ENCODE measurements at regions not wholly inside any gene's neighbourhood (a gene's known extent, or its start where the extent isn't known, plus 50 kb on each side); places are given as distances from the start of the nearest gene placed in this dataset.

DNA sequence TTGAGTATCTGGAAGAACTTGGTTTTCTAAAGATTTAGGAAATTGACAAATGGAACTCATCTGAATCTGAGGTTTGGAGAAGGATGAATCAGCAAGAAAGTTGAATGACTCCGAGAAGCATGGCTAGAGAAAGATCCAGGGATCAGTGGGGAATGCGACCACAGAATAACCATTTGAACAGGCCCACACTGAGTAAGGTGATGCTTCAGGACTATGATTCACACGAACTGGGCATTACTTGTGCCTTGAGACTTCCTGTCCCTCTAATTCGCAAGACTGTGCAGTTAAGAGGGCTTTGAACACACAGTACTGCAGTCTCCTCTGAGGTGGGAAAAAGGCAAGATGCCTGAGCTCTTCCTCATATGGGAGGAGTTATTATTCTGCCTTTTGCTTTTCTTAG, 395.5 kb upstream of the POM121L12 start:
- Histone ChIP-seq H3K27ac (ENCODE audit: low read depth, low read length) (no peak overlapping the region), H3K9me3 (ENCODE audit: low read length) (no peaks in the 10 kb centered on the region), H3K27me3 (ENCODE audit: insufficient read depth, low read length, poor library complexity, severe bottlenecking) (no peaks in the 10 kb centered on the region), H3K4me3 (ENCODE audit: low read length) (no peak overlapping the region), H3K4me1 (ENCODE audit: insufficient read depth, low read length) (no peaks in the 10 kb centered on the region), H3K36me3 (ENCODE audit: insufficient read depth, low read length) (no peaks in the 10 kb centered on the region)
- Mint-ChIP-seq H3K27ac (no peak overlapping the region), H3K27me3 (no peaks in the 10 kb centered on the region), H3K36me3 (no peaks in the 10 kb centered on the region), H3K4me1 (no peaks in the 10 kb centered on the region), H3K4me3 (no peak overlapping the region), H3K9me3 (peaks cover 5 to 28% (median 20%) of the 10 kb centered on the region in 5 donors)
- no peak for DNase-seq
- ChIA-PET CTCF (no interaction called here), POLR2A (no interaction called here)

DNA sequence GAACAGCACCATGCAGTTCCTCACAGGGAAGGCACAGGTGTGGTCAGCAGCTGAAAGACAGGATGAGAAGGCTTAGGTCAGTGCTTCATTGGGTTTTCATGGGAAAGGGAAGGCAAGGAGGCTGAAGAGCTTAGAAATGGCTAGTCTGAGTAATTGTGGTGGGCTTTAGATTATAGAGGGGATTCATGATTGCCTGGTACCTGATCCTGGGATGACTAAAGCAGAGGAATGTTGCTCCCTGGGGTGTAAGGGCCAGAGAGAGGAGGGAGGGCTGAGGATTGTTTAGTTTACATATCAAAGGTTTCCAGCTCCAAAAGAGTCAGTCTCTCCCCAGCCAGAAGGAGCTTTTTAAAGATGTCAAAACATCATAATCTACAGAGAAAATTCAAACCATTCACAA, 396.3 kb upstream of the POM121L12 start:
- H3K27me3 ChIP-seq (ENCODE audit: insufficient read depth, low read length, poor library complexity, severe bottlenecking), result no peaks in the 10 kb centered on the region
- CTCF ChIA-PET, result no interaction called here
- no peaks in the 10 kb centered on the region for H3K36me3 ChIP-seq (ENCODE audit: insufficient read depth, low read length)
- no peak for DNase-seq
- Mint-ChIP-seq H3K27ac (no peak overlapping the region), H3K4me1 (no peaks in the 10 kb centered on the region), H3K27me3 (no peaks in the 10 kb centered on the region), H3K36me3 (no peaks in the 10 kb centered on the region), H3K9me3 (peaks cover 4 to 33% (median 20%) of the 10 kb centered on the region in 5 donors), H3K4me3 (no peak overlapping the region)
- H3K27ac ChIP-seq (ENCODE audit: low read depth, low read length), result no peak overlapping the region
- POLR2A ChIA-PET, result no interaction called here
- H3K9me3 ChIP-seq (ENCODE audit: low read length), result no peaks in the 10 kb centered on the region
- no peaks in the 10 kb centered on the region for H3K4me1 ChIP-seq (ENCODE audit: insufficient read depth, low read length)
- no peak overlapping the region for H3K4me3 ChIP-seq (ENCODE audit: low read length)

DNA sequence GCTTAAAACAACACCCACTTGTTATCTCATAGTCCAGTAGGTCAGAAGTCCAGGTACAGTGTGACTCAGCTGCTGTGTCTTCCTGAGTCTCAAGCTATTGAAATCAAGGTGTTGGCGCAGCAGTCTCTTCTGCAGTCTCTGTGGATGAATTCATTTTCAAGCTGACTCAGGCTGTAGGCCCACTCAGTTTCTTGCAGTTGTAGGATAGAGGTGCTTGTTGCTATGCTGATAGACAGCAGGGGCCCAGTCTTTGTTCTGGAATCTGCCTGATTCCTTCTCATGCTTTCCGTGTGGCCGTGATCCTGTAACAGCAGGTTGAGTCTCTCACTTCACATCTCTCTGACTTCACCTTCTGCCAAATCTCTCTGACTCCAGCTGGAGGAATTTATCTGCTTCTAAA, 400.4 kb upstream of the POM121L12 start:
- CTCF ChIA-PET, result no interaction called here
- H3K4me3 Mint-ChIP-seq, result no peak overlapping the region

DNA sequence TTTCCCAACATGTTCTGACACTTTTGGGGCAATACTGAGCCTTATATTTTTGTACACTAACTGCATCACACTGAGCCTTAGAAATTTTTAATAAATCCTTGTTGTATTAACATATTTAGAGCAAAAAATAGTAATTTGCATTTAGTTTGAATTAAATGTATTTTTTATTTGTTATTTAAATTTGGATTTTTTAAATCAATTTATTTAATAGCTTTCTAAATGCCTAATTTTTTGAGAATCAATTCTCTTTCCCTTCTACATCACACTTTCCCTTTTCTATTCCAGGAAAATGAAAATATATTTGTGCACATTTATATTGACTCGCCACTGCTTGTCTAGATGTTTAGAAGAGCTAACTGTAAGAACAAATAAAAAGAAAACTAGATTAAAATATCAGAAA, 414.6 kb upstream of the POM121L12 start:
- no peaks in the 10 kb centered on the region for H3K4me1 ChIP-seq (ENCODE audit: insufficient read depth, low read length)
- H3K4me3 Mint-ChIP-seq, result no peak overlapping the region
- no peaks in the 10 kb centered on the region for H3K4me1 Mint-ChIP-seq
- no peak overlapping the region for H3K27ac ChIP-seq (ENCODE audit: low read depth, low read length)
- no peaks in the 10 kb centered on the region for H3K9me3 ChIP-seq (ENCODE audit: low read length)
- POLR2A ChIA-PET, result no interaction called here
- CTCF ChIA-PET, result no interaction called here
- H3K27me3 Mint-ChIP-seq, result no peaks in the 10 kb centered on the region
- no peaks in the 10 kb centered on the region for H3K36me3 Mint-ChIP-seq
- H3K4me3 ChIP-seq (ENCODE audit: low read length), result no peak overlapping the region
- H3K27me3 ChIP-seq (ENCODE audit: insufficient read depth, low read length, poor library complexity, severe bottlenecking), result no peaks in the 10 kb centered on the region
- H3K27ac Mint-ChIP-seq, result no peak overlapping the region
- H3K9me3 Mint-ChIP-seq, result peaks cover 3 to 32% (median 12%) of the 10 kb centered on the region in 5 donors
- no peaks in the 10 kb centered on the region for H3K36me3 ChIP-seq (ENCODE audit: insufficient read depth, low read length)
- DNase-seq, result no peak

More for the DNA sequence above, 400.4 kb upstream of the POM121L12 start:
- Mint-ChIP-seq H3K27me3 (no peaks in the 10 kb centered on the region), H3K27ac (no peak overlapping the region), H3K9me3 (peaks cover 9 to 48% (median 24%) of the 10 kb centered on the region in 5 donors), H3K4me1 (no peaks in the 10 kb centered on the region), H3K36me3 (no peaks in the 10 kb centered on the region)
- Histone ChIP-seq H3K4me3 (ENCODE audit: low read length) (no peak overlapping the region), H3K36me3 (ENCODE audit: insufficient read depth, low read length) (no peaks in the 10 kb centered on the region), H3K27ac (ENCODE audit: low read depth, low read length) (no peak overlapping the region), H3K27me3 (ENCODE audit: insufficient read depth, low read length, poor library complexity, severe bottlenecking) (no peaks in the 10 kb centered on the region), H3K4me1 (ENCODE audit: insufficient read depth, low read length) (no peaks in the 10 kb centered on the region), H3K9me3 (ENCODE audit: low read length) (no peaks in the 10 kb centered on the region)
- POLR2A ChIA-PET, result no interaction called here
- DNase-seq, result no peak

DNA sequence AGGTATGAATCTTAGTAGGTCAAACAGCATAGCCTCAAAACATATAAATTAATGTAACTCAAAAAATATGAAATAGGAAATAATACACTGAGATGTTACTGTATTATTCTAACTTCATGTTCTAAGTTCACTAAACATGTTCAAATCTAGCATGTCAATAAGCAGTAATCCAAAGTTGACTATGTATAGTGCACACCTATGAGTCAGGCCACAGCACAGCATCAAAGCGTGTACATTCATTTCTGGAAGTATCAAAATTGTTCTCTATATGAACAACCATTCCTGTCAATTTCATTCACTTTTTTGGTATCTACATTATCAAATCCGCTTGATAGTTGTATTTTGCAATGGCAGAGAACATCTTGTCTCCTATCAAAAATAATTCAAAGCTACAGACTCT, 418.9 kb upstream of the POM121L12 start:
- Mint-ChIP-seq H3K27me3 (peaks cover 0 to 2% of the 10 kb centered on the region in 2 donors), H3K36me3 (no peaks in the 10 kb centered on the region), H3K27ac (no peak overlapping the region)

DNA sequence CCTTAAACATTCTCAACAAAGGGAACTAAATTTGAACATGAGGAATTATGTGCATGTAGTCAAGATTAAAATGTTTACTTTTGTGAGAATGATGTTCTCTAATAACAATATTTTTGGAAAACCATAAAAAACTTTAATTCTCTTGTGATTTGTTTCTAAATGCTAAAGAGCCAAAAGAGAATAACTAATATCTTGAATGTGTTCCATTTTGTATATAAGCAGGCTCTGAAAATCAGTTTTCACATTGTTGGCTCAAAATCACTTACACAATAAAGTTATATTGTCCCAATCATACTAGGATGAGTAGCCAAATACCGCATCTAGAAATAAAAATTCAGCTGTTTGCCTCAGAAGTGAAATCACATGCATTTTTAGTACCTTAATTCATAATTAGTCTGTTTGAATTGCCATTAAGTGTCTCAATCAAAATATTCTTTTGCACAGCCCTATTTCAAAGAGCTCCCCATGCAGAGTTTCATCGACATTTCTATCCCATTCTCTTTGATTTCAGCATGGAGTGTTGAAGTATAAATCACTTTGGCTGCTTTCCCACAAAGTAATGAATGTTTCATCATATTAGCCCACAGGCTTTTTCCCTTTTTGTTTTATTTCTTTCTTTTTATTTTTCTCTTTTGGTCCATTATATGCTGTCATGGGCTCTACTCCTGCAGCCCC, 420.3 kb upstream of the POM121L12 start:
- DNase-seq, result no peak
- H3K27me3 Mint-ChIP-seq, result peaks cover 0 to 2% of the 10 kb centered on the region in 2 donors
- Histone ChIP-seq H3K36me3 (ENCODE audit: insufficient read depth, low read length) (no peaks in the 10 kb centered on the region), H3K27me3 (ENCODE audit: insufficient read depth, low read length, poor library complexity, severe bottlenecking) (no peaks in the 10 kb centered on the region), H3K4me1 (ENCODE audit: insufficient read depth, low read length) (no peaks in the 10 kb centered on the region), H3K27ac (ENCODE audit: low read depth, low read length) (no peak overlapping the region), H3K9me3 (ENCODE audit: low read length) (no peaks in the 10 kb centered on the region), H3K4me3 (ENCODE audit: low read length) (no peak overlapping the region)
- peaks cover 10 to 52% (median 22%) of the 10 kb centered on the region in 5 donors for H3K9me3 Mint-ChIP-seq
- no peaks in the 10 kb centered on the region for H3K36me3 Mint-ChIP-seq
- no peak overlapping the region for H3K27ac Mint-ChIP-seq
- no peak overlapping the region for H3K4me3 Mint-ChIP-seq
- no peaks in the 10 kb centered on the region for H3K4me1 Mint-ChIP-seq
- POLR2A ChIA-PET, result no interaction called here
- CTCF ChIA-PET, result no interaction called here

More for the DNA sequence above, 418.9 kb upstream of the POM121L12 start:
- CTCF ChIA-PET, result no interaction called here
- Histone ChIP-seq H3K27me3 (ENCODE audit: insufficient read depth, low read length, poor library complexity, severe bottlenecking) (no peaks in the 10 kb centered on the region), H3K4me3 (ENCODE audit: low read length) (no peak overlapping the region), H3K4me1 (ENCODE audit: insufficient read depth, low read length) (no peaks in the 10 kb centered on the region), H3K9me3 (ENCODE audit: low read length) (no peaks in the 10 kb centered on the region), H3K27ac (ENCODE audit: low read depth, low read length) (no peak overlapping the region), H3K36me3 (ENCODE audit: insufficient read depth, low read length) (no peaks in the 10 kb centered on the region)
- POLR2A ChIA-PET, result no interaction called here
- no peaks in the 10 kb centered on the region for H3K4me1 Mint-ChIP-seq
- H3K9me3 Mint-ChIP-seq, result peaks cover 5 to 38% (median 10%) of the 10 kb centered on the region in 5 donors
- no peak overlapping the region for H3K4me3 Mint-ChIP-seq
- no peak for DNase-seq

DNA sequence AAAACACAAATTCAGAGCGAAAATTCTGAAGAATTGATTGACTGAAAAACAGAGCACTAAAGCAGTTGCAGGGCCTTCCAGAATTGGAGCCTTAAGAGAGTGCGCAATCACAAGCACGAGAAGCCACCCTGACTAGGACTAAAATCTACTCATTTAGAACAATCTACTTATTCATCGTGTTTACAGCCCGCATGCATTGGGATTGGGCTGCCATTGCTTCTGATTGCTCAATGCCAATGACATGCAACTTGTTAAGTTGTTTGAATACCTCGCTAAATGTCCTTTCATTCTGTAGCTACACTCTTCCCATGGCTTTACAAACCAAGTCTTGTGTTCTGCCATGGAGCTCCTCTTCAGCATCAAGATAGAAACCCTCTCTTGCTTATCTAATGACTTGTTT, 425.9 kb upstream of the POM121L12 start:
- ChIA-PET CTCF (no interaction called here), POLR2A (no interaction called here)
- no peak overlapping the region for H3K27ac ChIP-seq (ENCODE audit: low read depth, low read length)
- H3K36me3 ChIP-seq (ENCODE audit: insufficient read depth, low read length), result no peaks in the 10 kb centered on the region
- Mint-ChIP-seq H3K9me3 (peaks cover 10 to 50% (median 20%) of the 10 kb centered on the region in 5 donors), H3K4me3 (no peak overlapping the region), H3K27me3 (peaks cover 0 to 2% of the 10 kb centered on the region in 2 donors), H3K36me3 (no peaks in the 10 kb centered on the region), H3K4me1 (no peaks in the 10 kb centered on the region), H3K27ac (no peak overlapping the region)
- no peak overlapping the region for H3K4me3 ChIP-seq (ENCODE audit: low read length)
- no peaks in the 10 kb centered on the region for H3K27me3 ChIP-seq (ENCODE audit: insufficient read depth, low read length, poor library complexity, severe bottlenecking)
- no peaks in the 10 kb centered on the region for H3K9me3 ChIP-seq (ENCODE audit: low read length)
- no peak for DNase-seq
- no peaks in the 10 kb centered on the region for H3K4me1 ChIP-seq (ENCODE audit: insufficient read depth, low read length)

GRCh38 chr7:52592698-52593097, 442.7 kb upstream of the POM121L12 start:
- ChIA-PET POLR2A (no interaction called here), CTCF (no interaction called here)
- Histone ChIP-seq H3K9me3 (ENCODE audit: low read length) (no peaks in the 10 kb centered on the region), H3K4me1 (ENCODE audit: insufficient read depth, low read length) (no peaks in the 10 kb centered on the region), H3K4me3 (ENCODE audit: low read length) (no peak overlapping the region), H3K27ac (ENCODE audit: low read depth, low read length) (no peak overlapping the region), H3K27me3 (ENCODE audit: insufficient read depth, low read length, poor library complexity, severe bottlenecking) (no peaks in the 10 kb centered on the region), H3K36me3 (ENCODE audit: insufficient read depth, low read length) (no peaks in the 10 kb centered on the region)
- Mint-ChIP-seq H3K27me3 (no peaks in the 10 kb centered on the region), H3K9me3 (peaks cover 6 to 47% (median 16%) of the 10 kb centered on the region in 5 donors), H3K27ac (no peak overlapping the region), H3K4me1 (no peaks in the 10 kb centered on the region), H3K4me3 (no peak overlapping the region), H3K36me3 (no peaks in the 10 kb centered on the region)
- no peak for DNase-seq

DNA sequence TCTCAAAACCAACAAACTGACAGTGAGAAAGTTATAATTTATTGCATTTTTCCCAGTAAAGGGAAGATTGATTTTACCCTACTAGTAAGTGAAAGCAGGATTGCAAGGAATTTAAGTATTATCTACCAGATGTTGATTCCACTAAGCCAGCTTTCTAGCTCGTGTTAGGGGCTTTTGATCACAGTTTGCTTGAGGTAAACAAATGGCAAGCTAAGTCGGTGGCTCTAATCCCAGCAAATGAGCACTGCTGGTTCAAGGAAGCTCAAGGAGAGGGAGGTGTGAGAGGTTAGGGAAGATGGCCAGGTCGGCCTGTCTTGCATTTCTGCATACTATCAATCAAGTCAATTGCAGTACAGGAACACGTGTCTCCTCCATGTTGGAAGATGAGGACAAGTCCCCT, 448.7 kb upstream of the POM121L12 start:
- Mint-ChIP-seq H3K9me3 (peaks cover 11 to 36% (median 13%) of the 10 kb centered on the region in 5 donors), H3K36me3 (no peaks in the 10 kb centered on the region), H3K27me3 (no peaks in the 10 kb centered on the region), H3K27ac (no peak overlapping the region), H3K4me3 (no peak overlapping the region), H3K4me1 (no peaks in the 10 kb centered on the region)
- Histone ChIP-seq H3K36me3 (ENCODE audit: insufficient read depth, low read length) (no peaks in the 10 kb centered on the region), H3K4me1 (ENCODE audit: insufficient read depth, low read length) (no peaks in the 10 kb centered on the region), H3K9me3 (ENCODE audit: low read length) (no peaks in the 10 kb centered on the region), H3K27ac (ENCODE audit: low read depth, low read length) (no peak overlapping the region), H3K4me3 (ENCODE audit: low read length) (no peak overlapping the region), H3K27me3 (ENCODE audit: insufficient read depth, low read length, poor library complexity, severe bottlenecking) (no peaks in the 10 kb centered on the region)
- ChIA-PET CTCF (no interaction called here), POLR2A (no interaction called here)
- DNase-seq, result no peak

Data from CD8-positive, alpha-beta memory T cell (primary cell).